SKM-1 (cell line): ENCODE measurements at regions not wholly inside any gene's neighbourhood (a gene's known extent, or its start where the extent isn't known, plus 50 kb on each side); places are given as distances from the start of the nearest gene placed in this dataset.

Experiments
- DNase-seq: peaks from one replicate; lab custom pipeline; 2025; ENCODE audit not compliant: unreplicated experiment; lab: John Stamatoyannopoulos, UW

DNA sequence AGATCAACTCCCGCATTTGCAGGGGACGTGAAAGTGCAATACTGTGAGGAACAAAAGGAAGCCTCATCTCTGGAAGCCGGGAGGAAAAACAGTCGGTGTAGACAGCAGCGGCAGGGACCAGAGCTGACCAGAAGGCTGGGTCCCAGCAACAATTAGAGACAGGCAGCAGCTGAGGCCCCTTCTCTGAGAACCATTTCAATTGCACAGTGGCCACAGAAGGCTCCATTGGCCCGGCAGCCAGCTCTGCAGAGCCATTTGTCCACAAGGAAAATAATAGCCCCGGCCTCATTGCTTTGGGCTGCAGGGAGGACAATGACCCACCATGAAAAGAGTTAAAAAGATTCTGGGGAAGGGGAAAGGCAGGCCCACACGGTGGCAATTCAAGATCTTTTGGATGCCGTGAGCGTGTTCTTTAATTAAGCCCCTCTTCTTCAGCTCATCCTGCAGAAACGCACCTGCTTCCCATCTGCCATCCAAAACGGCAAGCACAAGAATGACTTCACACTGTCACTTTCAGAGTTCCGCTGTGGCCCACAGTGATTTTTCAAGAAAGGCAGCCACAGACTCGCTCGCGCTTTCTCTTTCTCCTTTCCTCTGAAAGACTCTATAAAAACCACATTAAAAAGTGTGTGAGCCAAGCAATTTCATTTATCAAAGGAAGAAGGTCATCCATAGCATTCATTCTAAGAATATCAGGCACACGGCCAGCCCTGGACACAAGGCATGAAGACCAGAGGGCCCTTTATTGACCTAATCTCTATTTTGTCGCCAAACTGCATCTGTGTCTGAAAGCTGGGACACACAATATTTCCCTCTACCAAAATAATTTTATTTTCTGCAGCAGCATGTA is 293.6 kb downstream of the SOX11 start:
- no peak for DNase-seq

DNA sequence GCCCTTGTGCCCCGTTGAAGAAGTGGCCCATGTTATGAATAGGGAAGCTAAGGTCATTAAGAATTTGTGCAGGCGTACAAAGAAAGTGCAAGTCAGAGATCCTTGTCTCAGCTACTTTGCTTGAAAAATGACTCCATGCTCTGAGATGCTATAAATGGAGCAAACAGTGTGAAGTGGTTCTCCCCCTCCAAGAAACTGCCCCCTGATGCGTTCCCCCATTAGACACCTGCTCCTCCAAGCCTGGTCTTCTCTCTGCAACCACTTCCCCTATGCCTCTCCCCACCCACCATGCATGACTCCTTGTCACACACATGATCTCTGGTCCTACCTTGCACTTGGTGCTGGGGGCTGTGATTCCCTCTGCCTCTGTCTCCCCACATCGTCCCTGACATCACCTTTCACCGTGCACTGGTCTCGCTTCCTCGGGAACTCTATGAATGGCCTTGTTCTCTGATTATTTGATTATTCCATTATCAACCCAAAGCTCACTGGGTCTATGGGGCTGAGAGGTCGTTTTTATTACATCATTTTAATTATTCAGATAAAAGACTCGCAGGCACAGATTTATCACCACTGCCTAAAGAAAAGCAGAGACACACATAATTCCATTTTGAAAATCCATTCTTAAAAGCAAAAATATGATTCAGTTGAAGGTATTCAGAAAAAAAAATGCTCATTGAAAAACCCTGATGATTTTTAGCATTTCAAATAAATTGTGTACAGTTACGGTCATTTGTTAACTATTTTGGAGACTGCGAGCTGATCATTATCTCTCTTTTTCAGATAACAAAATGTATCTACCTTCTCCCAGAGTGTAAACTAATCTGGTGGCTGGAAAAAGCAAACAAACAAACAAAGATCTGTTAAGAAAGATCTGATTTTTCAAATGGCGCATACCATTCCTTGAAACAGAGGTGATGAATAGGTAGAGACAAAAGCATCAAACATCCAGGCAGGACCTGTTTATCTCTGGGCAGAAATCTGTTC is 294.9 kb downstream of the SOX11 start:
- DNase-seq = no peak

DNA sequence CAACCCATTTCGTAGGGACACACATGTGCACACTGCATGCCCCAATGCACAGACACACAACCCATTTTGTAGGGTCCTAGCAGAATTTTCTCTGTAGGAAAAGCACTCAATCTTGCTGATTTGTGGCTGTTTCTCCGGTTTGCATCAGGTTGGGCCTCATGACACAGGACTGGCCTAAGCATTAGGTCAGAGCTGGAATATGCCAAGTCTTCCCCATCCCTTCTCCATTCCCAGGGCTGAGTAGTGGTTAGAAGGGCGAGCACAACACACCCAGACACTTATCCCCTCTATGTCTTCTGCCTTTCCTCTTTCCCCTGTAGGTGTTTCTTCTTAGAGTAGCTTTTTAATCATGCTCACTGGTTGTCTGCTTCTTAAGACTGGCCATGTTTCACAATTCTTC is 295.9 kb downstream of the SOX11 start:
- DNase-seq = no peak

DNA sequence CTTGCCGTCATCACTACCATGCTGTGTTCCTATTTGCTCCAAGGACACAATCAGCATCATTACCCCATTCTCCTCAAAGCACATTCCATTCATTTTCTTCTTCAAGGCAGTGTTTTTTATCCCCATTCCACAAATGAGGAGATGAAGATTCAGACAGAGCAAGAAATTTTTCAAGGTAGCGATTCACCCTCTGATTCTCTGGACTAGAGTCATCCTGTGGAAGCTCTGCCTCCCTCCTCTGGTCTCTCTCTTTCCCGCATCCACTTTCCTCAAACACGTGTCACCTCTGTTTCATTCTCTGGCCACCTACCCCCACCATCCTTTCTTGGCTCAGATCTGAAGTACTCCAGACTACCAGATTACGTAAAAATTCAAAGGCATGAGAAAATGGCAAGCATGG is 297.9 kb downstream of the SOX11 start:
- no peak for DNase-seq

DNA sequence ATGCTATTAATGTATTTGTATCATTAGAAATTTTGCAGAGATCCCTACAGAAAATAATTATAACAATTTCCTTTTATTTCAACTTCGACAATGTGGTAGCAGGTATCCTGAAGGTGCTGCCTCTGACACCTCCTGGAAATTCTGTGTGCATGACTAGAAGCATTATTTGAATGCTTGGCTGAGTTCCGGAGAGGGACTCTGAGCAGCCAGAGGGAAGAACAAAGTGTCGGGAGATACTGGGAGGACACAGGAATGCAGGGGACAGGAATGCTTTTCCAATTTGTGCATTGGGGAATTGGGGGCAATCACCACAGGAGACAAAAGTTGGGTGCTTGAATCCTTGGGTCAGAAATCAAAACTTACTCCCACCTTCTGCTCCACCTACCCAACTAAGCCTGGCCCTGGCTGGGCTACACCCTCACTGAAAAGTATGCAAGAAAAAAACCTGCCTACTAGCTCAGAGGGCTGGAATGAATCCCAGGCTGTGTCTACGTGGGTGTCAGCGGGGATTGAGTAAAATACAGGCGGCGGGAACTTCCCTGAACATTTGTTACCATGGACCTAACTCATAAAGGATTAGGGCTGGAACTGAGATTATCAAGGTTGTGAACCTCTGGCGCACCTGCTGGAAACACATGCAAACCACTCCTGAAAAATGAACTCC is 299.3 kb downstream of the SOX11 start:
- no peak for DNase-seq

DNA sequence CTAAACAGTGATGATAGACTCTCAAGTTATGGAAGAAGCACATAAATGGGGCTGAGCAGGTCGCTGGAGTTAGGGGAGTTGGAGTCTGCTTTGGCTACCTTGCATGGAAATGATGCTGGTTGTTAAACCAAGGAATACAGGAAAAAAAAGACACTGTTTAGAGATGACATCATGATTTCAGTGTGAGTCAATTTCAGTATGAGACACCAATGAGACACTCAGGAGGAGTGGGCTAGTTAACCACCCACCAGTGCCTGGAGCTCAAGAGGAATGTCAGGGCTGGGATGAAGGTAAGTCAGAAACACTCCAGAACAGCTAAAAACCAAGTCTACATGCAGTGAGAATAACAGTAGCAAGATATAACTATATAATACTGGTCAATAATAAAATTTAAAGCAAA is 303.6 kb downstream of the SOX11 start:
- no peak for DNase-seq

DNA sequence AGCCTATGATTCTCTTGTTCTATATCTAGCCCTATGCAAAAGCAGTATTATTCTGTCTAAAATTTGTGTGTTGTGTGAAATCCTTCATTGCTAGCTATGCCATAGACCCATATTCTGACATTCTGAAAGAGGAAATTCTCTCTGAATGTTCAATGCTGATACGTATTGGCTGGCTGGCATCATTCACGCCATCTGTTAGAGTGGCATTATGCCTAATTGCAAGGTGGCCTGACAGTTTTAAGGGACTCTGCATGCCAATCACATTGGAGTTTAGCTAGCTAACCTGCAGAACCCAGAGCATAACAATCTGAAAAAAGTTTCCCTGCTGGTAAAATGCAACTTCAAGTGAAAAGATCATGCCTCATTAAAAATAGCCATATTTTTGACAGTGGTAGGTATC is 316.0 kb downstream of the SOX11 start:
- no peak for DNase-seq

DNA sequence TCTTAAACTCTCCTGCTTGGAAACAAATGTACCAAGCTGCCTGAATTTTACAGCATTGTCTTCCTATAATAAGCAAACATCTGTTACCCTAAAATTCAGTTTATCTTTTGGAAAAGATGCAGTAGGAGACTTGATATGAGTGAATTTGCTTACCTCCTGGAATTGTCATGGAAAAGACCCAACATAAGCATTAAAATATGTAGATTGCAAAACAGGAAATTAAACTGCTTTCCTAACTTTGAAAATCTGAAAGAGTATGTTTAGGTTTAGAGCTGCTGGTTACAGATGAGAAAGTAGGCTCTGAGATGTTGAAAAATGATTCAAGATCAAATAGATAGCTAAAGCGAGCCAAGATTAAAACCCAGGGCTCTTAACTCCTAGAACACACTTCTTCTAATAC is 316.5 kb downstream of the SOX11 start:
- no peak for DNase-seq

DNA sequence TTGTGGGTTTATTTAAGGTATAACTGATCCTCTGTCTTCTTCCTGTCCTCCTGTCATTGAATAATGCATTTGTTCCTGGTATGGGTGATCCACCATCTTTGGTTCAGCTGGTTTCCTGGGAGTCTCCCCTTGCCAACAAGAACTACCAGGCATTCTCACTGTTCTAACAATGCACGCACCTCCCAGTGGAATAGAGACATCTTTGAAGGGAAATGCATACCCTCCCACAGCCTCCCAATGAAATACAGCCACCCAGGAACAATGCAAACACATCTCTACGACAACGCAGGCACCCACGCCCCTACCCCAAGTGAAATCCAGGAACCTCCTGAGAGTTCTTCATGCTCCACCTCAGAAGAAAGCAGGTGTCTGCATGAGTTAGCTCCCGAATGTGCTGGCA is 318.0 kb downstream of the SOX11 start:
- DNase-seq = no peak

DNA sequence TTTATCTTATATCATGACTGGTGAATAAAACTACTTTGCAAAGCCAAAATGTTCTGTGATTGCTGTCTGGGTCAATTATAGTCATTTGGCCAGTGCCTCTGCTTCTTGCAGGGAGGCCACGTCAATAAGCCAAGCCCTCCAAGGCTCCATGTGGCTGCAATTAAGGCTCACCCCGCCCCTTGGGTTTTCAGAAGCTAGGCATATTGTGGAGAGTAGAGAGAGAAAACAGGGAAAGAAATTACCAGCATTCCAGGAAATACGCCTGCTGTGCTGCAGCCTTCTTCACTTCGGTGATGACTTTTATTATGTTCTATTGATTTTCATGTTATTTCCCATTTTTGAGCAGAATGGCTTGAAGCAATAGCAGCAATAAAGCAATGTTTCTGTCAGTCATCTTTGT is 319.7 kb downstream of the SOX11 start:
- DNase-seq = no peak

DNA sequence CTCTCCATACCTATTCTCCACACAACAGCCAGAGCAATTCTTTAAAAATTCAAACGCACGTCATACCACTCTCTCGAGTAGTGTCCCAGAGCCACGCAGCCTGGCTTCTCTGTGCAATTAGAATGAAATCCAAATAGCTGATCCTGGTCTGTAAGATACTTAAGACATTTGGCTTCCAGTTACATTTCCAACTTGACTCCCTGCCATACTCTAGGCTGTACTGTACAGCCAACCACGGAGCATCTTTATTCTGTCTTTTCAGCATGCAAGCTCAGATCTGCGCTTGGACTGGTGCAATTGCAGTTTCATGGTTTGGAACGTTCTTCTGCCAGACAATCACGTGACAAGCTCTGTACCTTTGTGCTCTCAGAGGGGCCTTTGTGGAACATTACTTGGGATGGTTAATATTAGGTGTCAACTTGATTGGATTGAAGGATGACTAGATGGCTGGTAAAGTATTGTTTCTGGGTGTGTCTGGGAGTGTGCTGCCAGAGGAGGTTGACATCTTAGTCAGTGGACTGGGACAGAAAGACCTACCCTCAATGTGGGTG is 325.6 kb downstream of the SOX11 start:
- DNase-seq = no peak

DNA sequence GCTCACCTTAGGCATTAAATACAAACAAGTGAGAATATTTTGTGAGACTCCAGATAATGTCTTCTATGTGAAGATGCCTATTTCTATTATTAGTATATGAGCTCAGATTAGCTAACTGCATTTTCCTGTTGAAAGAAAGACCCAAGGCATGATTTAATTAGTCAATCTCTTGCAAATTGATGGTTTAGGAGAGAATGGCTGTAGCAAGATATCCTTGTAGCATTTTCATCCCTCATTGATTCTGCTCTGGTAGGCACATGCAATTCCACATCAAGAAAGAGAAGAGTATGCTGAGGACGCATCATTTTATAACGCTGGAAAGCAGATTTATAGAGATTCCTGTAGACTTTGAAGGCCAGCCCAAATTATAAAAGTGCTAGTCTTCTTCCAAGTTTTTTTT is 332.0 kb downstream of the SOX11 start:
- no peak for DNase-seq

DNA sequence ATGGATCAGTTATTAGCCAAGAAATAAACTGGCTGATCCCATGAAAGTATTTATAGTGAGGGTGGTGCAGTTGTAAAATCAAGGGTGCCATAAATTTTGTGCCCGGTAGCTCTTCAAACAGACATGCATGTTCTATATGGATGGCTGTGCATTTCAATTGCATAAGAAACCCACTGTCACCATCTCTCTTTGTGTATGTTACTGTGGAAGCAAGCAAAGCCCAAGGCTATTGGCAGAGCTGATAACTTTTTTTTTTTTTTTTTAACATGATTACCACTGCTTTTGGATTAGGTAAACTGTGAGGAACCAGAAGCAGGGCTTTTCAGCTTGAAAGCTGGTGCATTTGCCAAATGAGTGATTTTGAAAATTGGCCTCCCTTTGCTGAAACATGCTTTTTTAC is 332.6 kb downstream of the SOX11 start:
- no peak for DNase-seq

DNA sequence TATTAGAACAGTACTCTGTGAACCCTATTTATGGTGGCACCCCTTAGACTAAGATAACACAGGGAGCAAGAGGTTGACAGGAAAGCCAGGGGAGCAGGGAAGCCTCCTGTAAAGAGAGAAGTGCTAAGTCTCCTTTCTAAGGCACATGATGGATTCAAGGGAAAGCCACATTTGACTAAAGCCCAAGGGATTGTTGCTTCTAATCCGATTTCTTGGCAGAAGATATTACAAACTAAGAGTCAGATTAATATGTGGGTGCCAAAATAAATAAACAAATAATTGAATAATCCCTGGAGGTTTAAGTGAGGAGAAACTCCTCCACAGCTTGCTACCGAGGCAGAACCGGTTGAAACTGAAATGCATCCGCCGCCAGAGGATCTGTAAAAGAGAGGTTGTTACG is 333.2 kb downstream of the SOX11 start:
- no peak for DNase-seq

DNA sequence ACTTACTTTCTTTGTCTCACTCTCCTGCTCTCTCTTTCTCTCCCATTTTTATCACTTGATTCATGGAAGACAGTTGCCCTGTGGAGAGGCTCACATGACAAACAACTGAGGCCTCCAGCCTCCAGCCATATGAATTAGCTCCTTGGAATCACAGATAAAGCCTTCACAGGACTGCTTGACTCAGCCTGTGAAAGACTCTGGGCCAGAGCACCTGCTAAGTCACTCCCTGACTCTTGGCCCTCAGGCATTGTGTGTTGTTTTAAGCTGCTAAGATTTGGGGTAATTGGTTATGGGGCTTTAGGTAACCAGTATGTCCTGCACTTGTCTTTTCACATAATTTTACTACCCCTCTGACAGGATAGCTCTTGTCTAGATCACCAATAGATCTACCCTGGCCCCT is 334.9 kb downstream of the SOX11 start:
- no peak for DNase-seq

DNA sequence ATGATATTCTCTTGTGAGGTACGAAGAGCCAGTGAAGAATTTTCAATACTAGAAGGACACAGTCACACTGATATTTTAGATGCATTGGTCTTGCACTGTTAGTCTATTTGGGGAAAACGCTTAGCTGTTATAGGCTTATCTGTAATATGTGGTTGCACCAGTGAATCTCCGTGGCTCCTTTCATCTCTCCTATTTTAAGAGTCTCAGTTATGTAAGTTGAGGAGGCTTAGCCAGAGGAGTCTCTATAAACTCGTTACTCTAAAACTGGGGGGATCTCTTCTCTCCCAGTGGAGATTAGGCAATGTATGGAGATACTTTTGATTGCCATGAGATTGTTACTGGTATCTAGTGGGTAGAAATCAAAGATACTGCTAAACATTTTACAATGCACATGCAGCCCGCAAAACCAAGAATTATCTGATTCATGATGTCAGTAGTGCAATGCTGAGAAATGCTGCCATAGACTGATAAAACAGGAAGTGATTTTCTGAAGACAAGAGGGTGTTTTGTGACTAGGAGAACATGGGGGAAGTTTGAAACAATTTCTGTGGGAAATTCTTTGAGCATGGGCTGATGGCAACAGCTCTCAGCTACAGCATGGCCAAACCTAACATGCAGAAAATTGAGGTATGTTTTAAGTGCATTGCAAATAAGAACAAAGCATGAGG is 339.1 kb downstream of the SOX11 start:
- no peak for DNase-seq

DNA sequence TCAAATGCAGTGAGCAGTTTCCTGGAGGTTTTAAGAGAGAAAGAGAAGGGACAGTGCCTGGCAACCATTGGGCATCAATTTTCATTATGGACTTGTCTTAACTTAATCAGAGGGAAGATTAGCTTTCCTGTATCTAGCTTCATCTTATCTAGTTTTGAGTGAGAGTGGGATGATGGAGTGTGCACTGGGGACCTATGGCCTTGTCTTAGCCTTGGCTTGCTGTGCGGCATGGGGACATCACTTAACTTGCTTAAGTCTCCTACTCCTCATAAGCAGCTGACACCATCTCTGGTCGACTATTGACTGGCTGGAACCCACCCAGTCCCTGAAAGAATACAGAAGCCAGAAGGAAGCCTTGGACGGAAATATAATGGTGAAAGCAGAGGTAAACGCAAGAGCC is 344.0 kb downstream of the SOX11 start:
- DNase-seq = no peak

DNA sequence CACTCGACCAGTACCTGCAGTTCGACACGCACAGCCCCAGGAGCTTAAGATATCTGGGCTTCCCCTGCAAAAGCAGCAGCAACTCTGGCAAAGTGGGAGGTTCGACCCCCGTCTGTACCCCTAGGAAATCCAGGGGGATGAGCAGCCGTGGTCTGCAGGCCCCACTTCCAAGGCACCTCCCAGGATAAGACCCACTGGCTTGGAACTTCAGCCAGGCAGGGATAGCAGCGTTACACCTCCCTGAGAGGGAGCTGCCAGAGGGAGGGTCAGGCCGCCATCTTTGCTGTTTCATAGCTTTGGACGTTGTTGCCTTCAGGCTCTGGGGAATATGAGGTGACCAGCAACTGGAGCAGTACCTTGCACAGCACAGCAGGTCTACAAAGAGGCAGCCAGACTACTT is 351.1 kb downstream of the SOX11 start:
- DNase-seq = no peak

DNA sequence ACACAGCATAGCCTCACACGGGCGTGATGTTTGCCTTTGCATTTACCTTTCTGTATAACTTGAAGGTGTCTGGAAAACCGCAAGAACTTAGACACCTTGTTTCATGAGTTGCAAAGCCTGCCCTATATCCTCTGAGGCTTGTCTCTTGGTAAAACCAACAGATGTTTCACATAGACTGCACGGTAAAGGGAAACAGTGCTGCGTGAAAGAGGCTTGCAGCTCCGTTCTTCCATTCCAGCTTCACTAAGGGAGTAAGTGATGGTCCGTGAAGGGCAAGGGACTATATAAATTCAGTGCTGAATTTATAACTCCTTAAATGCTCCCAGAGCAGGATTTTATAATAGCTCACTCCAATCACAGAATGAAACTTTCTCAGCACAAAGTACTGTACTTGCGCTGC is 360.5 kb downstream of the SOX11 start:
- DNase-seq = no peak

DNA sequence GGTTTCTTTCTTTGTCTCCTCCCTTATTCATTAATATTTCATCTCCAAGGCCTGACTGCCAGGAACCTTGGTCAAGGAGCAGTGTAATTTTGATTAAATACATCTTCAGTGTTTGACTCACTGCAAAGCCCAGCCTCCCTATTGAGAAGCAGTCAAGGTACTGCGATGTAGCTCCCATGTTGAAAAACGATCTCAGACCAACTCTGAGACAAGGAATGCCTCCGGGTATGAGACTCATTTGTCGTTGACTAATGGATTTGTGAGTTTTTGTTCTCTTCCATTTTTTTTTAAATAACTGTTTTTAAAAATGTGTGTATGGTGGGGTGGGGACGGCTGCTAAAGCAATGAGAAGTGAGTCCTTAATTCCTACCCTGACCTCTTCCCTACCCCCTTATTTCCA is 361.6 kb downstream of the SOX11 start:
- DNase-seq = no peak

DNA sequence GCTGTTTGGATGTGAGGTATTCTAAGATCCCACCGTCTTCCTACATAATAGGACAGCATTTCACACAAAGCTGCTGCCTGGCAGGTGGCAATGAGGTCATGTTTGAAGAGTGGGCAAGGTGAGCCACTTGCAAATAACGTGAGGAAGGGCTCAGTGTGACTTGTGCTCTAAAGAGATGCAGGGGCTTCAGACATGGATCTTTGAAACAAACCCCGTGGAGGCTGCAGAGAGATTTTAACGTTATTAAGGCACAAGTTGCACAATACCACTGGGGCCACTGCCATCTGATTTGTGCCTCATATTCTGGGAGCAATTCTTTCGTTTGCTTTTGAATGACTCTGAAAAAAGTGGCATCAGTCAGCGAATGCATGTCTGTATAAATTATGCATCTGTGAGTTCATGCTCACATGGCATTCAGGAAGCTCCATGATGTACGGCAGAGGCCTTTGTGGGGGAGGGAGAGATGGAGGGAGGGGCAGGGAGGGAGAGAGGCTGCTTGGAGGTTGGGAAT is 362.0 kb downstream of the SOX11 start:
- DNase-seq = no peak
